Midbrain (tissue), 1 donor: ENCODE measurements at regions not wholly inside any gene's neighbourhood (a gene's known extent, or its start where the extent isn't known, plus 50 kb on each side); places are given as distances from the start of the nearest gene placed in this dataset.
"Not testable (repeated sequence)": the region's sequence is repeated elsewhere in the genome, so short reads cannot be mapped to it uniquely, and the experiment has no call there.

Source experiments
- DNase-seq: peaks from one replicate; lab custom pipeline; 2025; lab: John Stamatoyannopoulos, UW

GRCh38 chr11:25515576-25515975, 816.4 kb upstream of the ANO3 start:
- no peak for DNase-seq

GRCh38 chr11:25520459-25520858, 811.5 kb upstream of the ANO3 start:
- DNase-seq: no peak

GRCh38 chr11:25527841-25528240, 804.1 kb upstream of the ANO3 start:
- DNase-seq: no peak

GRCh38 chr11:25529572-25529971, 802.4 kb upstream of the ANO3 start:
- no peak for DNase-seq

DNA sequence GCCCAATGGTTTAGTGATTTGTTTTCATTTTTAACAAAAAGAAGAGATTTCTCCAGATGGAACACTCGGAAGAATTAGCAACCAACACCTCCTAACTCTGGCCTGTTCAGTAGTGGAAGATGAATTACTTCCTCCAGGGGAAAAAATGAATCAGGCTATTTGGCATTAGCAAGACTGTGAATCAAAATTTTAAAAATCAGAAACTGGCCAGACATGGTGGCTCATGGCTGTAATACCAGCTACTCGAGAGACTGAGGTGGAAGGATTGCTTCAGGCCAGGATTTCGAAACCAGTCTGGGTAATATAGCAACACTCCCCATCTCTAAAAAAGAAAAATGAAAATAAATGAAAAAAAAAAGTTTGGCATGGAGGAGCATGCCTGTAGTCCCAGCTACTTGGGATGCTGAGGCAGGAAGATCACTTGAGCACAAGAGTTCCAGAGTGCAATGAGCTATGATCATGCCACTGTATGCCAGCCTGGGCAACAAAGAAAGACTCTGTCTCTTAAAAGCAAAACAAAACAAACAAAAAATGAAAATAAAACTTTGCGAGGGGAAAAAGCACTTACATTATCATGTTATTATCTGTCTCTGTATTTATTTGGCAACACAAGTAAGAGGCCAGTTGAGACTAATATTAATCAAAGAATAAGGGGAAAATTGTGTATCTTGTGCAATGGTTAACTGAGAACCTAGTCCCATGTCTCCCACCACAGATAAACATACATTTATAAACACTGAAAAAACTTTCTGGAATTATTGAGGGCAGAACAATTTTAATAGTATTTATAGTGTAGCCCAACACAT, 796.3 kb upstream of the ANO3 start:
- DNase-seq: no peak

DNA sequence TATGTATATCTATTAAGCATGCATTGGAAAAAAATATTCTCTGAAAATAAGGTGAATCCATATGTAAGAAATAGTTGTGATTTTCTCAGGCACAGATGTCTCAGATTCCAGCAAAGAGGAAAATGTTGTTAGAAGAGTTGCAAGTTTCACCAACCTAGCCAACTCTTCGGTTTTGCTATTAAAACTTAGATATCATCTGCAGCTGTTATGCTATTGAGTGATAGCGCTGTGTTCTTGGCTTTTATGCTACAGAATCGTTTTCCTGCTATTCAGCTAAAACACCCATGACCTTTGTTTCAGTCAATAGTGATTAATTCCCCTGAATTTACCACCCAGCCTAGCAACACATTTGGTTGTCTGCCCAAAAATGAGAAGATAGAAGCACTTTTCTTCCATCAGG, 795.6 kb upstream of the ANO3 start:
- DNase-seq: no peak

- DNase-seq: no peak
Measured at GRCh38 chr11:25537393-25537792, 794.5 kb upstream of the ANO3 start.

DNA sequence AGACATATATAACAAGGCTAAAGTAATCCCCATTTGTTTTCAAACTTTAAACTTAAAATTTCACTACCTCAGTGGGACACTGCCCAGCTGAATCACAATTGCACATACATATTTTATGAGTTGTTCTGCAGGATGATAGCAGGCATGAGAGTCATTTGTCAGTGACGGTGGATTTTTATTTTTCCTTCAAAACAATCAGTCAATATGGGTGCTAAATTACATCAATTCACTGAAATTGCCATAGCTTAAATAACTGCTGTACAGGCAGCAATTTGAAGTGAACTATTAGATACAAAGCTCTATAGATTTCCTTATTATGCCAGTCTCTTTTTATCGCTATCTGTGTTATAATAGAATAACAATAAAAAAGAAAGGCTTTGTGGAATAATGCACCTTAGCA, 784.6 kb upstream of the ANO3 start:
- DNase-seq: no peak

DNA sequence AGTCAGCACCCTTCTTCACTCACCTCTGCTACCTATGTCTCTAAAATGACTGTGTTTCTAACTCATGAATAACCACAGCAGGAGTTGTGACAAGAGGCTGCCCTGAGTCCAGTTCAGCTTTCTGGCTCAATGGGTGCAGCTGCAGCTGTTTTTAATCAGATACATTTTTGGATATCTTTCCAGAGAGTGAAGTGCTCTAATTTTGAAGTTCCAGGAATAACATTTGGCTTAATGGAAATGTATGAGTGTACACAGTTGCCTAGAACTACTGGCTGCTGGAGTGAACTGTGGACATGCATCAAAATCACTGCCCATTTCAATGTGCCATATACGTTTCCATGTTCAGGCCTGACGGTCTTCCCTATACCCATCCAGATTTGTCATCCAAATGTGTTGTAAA, 769.5 kb upstream of the ANO3 start:
- no peak for DNase-seq

DNA sequence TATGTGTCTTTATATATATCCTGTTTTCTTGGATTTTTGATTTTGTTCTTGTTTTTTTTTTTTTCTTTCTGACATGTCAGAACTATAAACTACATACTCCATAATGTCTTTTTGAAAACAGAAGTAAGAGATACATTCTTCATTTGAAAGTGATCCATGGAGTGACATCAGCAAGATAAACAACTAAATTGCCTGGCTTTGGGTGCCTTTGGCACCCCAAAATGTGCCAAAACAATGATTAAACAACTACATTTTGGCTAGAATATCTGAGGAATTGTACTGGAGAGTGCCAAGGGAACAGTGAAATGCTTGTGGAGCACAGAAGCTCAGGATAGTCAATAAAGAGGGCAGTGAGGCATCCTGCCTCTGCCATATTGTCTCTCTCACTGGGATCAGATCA, 766.1 kb upstream of the ANO3 start:
- DNase-seq: no peak

GRCh38 chr11:25566298-25567200, 765.4 kb upstream of the ANO3 start:
- no peak for DNase-seq

- no peak for DNase-seq
Measured at GRCh38 chr11:25576320-25576719, 755.6 kb upstream of the ANO3 start.

DNA sequence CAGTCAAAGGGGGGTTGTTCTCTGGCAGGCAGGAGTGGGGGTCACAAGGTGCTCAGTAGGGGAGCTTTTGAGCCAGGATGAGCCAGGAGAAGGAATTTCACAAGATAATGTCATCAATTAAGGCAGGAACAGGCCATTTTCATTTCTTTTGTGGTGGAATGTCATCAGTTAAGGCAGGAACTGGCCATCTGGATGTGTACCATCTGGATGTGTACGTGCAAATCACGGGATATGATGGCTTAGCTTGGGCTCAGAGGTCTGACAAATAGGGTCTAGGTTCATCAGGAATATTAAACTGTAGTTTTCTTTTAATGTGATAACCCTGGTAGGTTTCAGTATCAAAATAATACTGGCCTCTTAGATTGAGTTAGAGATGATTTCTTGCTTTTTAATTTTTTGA, 752.4 kb upstream of the ANO3 start:
- DNase-seq: not testable (repeated sequence)

DNA sequence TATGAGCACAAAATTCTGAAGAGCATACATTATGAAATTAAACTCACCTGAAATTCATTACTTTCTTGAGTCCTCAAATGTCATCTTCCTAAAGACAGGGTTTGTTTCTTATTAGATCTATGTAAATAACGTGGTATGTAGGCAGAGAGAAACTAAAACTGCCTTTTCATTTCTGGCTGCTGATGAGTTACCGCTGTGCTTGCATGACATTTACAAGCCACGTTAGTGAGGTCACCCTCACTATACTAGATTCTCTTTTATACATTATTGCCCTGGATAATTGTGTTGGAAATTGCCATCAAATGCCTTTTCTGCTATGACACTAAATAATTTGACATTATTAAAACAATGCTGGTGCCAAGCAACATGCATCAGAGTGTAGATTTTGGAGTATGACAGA, 748.3 kb upstream of the ANO3 start:
- no peak for DNase-seq

GRCh38 chr11:25587496-25587895, 744.4 kb upstream of the ANO3 start:
- no peak for DNase-seq

GRCh38 chr11:25593221-25593620, 738.7 kb upstream of the ANO3 start:
- DNase-seq: no peak

DNA sequence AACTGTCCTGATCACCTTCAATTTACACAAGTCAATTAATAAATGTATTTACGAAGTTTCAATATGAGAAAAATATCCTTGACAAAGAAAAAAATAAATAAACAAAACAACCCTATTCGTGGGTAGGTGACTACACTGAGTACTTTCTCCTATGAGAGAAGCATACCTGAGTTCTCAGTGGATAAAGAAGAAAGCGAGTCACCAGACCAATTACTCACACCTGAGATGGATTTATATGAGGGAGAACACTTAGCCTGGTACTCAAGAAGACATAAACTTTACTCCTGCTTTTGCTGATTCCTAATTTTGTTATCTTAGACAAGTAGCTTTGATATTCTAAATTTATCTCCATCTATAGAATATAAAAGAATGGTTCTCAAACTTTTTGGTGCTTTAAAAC, 735.2 kb upstream of the ANO3 start:
- DNase-seq: no peak

DNA sequence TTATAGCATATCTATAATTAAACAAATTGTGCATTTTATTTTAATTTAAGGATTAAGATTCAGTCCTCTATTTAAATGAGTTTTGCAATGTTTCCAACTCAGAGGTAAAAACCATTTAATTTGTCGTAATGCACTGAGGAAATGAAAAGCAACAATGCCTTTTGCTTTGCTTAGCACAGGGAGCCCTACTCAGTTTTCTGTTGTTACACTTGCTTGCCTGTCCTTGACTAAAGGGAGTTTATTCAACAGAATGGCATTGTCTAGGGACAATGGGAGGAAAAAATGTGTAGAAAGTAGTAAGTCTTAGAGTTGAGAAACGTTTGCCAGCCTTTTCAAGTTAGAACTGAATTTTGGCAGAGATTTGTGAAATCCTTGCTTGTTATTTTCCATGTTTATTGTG, 734.2 kb upstream of the ANO3 start:
- DNase-seq: no peak

- no peak for DNase-seq
Measured at GRCh38 chr11:25602149-25602548, 729.8 kb upstream of the ANO3 start.

DNA sequence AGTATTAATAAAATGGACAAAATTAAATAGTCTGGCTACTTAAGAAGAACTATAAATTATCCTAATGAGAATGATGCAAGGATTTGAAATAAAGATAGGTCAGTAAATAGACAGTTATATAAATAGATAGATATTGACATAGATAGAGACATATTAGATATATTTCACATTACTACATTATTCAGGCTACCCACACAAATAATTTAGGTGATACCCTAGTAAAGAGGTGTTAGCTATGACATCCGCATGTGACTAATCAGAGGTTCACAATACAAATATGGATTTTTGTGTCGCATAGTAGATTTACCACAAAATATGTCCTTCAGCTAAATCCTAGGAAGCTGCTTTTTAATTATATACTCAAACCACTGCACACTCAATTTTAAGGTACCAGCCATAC, 729.0 kb upstream of the ANO3 start:
- no peak for DNase-seq

DNA sequence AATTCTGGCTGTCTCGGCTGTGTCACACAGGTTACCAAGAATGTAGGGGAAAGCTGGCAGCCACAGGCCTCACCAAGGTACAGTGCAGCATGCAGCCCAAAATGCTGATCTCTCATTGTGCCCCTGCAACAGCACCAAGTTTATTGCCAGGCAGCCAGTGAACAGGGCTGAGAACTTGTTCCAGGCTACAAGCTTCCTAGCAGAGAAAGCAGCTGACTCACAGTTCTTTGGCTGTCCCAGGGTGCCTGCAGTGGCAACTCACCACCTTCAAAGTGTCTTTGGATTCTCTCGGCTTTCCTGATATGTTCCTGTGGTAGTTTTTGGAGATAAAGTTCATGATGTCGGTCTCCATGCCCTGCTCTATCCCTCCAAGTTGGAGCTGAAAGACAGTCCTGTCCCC, 719.1 kb upstream of the ANO3 start:
- no peak for DNase-seq

DNA sequence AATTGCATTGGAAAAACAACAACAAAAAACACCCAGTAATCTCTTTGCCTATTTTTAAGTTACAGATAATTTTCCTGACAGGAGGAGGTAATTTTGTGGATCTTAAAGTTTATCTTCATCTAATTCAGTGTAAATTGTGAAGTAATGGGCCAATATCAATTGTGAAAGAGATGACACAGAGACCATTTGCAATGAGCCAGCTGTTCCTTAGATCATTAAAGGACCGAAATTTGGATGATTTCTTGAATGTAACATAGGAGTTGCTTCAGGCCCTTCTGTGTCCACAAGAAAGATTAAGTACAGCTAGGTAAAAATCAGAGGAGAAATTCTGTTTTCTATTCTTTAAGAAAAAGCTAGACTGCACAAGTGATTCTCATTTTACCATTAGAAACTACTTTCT, 718.5 kb upstream of the ANO3 start:
- no peak for DNase-seq

- no peak for DNase-seq
Measured at GRCh38 chr11:25613865-25614264, 718.1 kb upstream of the ANO3 start.
